GM12878 (cell line): ENCODE measurements at regions not wholly inside any gene's neighbourhood (a gene's known extent, or its start where the extent isn't known, plus 50 kb on each side); places are given as distances from the start of the nearest gene placed in this dataset.

Experiments
- ATAC-seq: fragments of 200-7000 bp; cut with Tn5 transposase; 3 replicates; pipeline ENCODE4 v1.9.1; 2020; ENCODE audit warnings: mild to moderate bottlenecking, moderate library complexity
- BruUV-seq: library from RNA; stranded (reverse); fragments of 400-500 nt; replicated peaks from 2 replicates; lab custom pipeline; 2021; lab: Mats Ljungman, UMichigan
- CTCF ChIA-PET: fragments of 300-600 bp; sonication (Branson Sonifier 250); formaldehyde crosslinking; extraction: SDS; loops from one replicate; lab custom pipeline; 2021; ENCODE audit warnings: inconsistent platforms; lab: Yijun Ruan, JAX
- POLR2A ChIA-PET: fragments of 350-600 bp; formaldehyde crosslinking; extraction: SDS; loops from one replicate; lab custom pipeline; 2021; ENCODE audit warnings: inconsistent platforms; lab: Charles Lee
- RAD21 ChIA-PET: fragments of 300-600 bp; sonication (Branson Sonifier 250); formaldehyde crosslinking; loops from one replicate; lab custom pipeline; 2023; ENCODE audit warnings: antibody characterized with exemption; ENCODE audit not compliant: unreplicated experiment; lab: Charles Lee
- SMC1A ChIA-PET: fragments of 300-600 bp; sonication (Branson Sonifier 250); formaldehyde crosslinking; loops from one replicate; lab custom pipeline; 2023; ENCODE audit not compliant: unreplicated experiment, uncharacterized antibody; lab: Charles Lee
- DNase-seq: peaks from one replicate; pipeline ENCODE4 v3.0.0-alpha.2; 2011; ENCODE audit warnings: low read depth, low spot score
- FAIRE-seq: peaks from 3 replicates; lab custom pipeline; 2011; peaks lifted over from hg19 to GRCh38; lab: Jason Lieb, UNC
- H2AFZ ChIP-seq: 2 replicates; pipeline ENCODE4 v1.6.0; 2011; ENCODE audit warnings: low read depth, low read length, control low read depth; ENCODE audit not compliant: control insufficient read depth
- H3K27ac ChIP-seq: 2 replicates; pipeline ENCODE4 v1.5.1; 2011; ENCODE audit warnings: control low read depth; ENCODE audit not compliant: control insufficient read depth, insufficient read depth
- H3K27me3 ChIP-seq, 2 experiments: replicated peaks in 1 of 2; 2 replicates each; pipeline versions ENCODE4 v1.6.0 to v1.6.1; 2011; ENCODE audit warnings: low read length in 1 of 2; ENCODE audit not compliant: control insufficient read depth in 2 of 2, insufficient read depth in 2 of 2
- H3K36me3 ChIP-seq, 2 experiments: 2 replicates each; pipeline ENCODE4 v1.5.1; 2011; ENCODE audit warnings: low read length in 1 of 2; ENCODE audit not compliant: control insufficient read depth in 2 of 2, insufficient read depth in 2 of 2
- H3K4me1 ChIP-seq: 2 replicates; pipeline ENCODE4 v1.6.1; 2011; ENCODE audit warnings: mild to moderate bottlenecking, low read length, moderate library complexity, mixed read lengths; ENCODE audit not compliant: control insufficient read depth, insufficient read depth
- H3K4me2 ChIP-seq: 2 replicates; pipeline ENCODE4 v1.6.0; 2011; ENCODE audit warnings: control low read depth; ENCODE audit not compliant: control insufficient read depth, insufficient read depth
- H3K4me3 ChIP-seq: fragments of 200-600 bp; sonication (generic); 2 replicates; pipeline ENCODE4 v1.5.1; 2016
- H3K79me2 ChIP-seq: 2 replicates; pipeline ENCODE4 v1.6.0; 2011; ENCODE audit warnings: low read length; ENCODE audit not compliant: control insufficient read depth, insufficient read depth
- H3K9ac ChIP-seq: 2 replicates; pipeline ENCODE4 v1.8.0; 2011; ENCODE audit warnings: low read length, control low read depth, mixed read lengths; ENCODE audit not compliant: control insufficient read depth, insufficient read depth
- H3K9me3 ChIP-seq: replicated peaks from 3 replicates; pipeline ENCODE4 v1.5.1; 2011; ENCODE audit warnings: mild to moderate bottlenecking, low read length; ENCODE audit not compliant: control insufficient read depth, insufficient read depth
- H4K20me1 ChIP-seq: 2 replicates; pipeline ENCODE4 v1.6.0; 2011; ENCODE audit not compliant: control insufficient read depth, insufficient read depth
- CREB1 ChIP-seq: IDR thresholded peaks from 2 replicates; pipeline ENCODE4 v1.6.1; 2012; ENCODE audit warnings: low read depth, mild to moderate bottlenecking, inconsistent platforms
- E2F8 ChIP-seq: fragments of 450-650 bp; IDR thresholded peaks from 2 replicates; pipeline ENCODE4 v1.6.1; 2018; ENCODE audit warnings: mild to moderate bottlenecking, low read depth, moderate library complexity; ENCODE audit not compliant: partially characterized antibody
- HDAC6 ChIP-seq: fragments of 200-600 bp; sonication (generic); IDR thresholded peaks from one replicate; pipeline ENCODE4 v1.8.0; 2017; ENCODE audit warnings: antibody characterized with exemption; ENCODE audit not compliant: unreplicated experiment
- IRF3 ChIP-seq: fragments of 450-650 bp; IDR thresholded peaks from 2 replicates; pipeline ENCODE4 v1.6.1; 2014; ENCODE audit warnings: mild to moderate bottlenecking
- KAT2A ChIP-seq: conservative IDR thresholded peaks from 2 replicates; pipeline ENCODE4 v1.6.1; 2011; ENCODE audit warnings: low read depth, low read length; ENCODE audit not compliant: control insufficient read depth
- MEF2B ChIP-seq: fragments of 450-650 bp; IDR thresholded peaks from 2 replicates; pipeline ENCODE4 v1.6.1; 2018; ENCODE audit warnings: mild to moderate bottlenecking, moderate library complexity; ENCODE audit not compliant: partially characterized antibody, poor library complexity, severe bottlenecking
- MYC ChIP-seq: IDR thresholded peaks from 2 replicates; pipeline ENCODE4 v1.6.1; 2011; ENCODE audit warnings: mild to moderate bottlenecking, low read length, moderate library complexity, inconsistent platforms; ENCODE audit not compliant: insufficient read depth, insufficient replicate concordance, insufficient read length, severe bottlenecking
- NR2F1 ChIP-seq: fragments of 450-650 bp; conservative IDR thresholded peaks from 2 replicates; pipeline ENCODE4 v1.6.1; 2017; ENCODE audit warnings: mild to moderate bottlenecking
- POU2F2 ChIP-seq: IDR thresholded peaks from 3 replicates; pipeline ENCODE4 v1.6.1; 2011; ENCODE audit warnings: low read depth, mild to moderate bottlenecking, low read length, borderline replicate concordance
- RAD21 ChIP-seq: IDR thresholded peaks from 2 replicates; pipeline ENCODE4 v1.6.1; 2011; ENCODE audit warnings: mild to moderate bottlenecking, low read depth, low read length, moderate library complexity; ENCODE audit not compliant: insufficient read depth
- RELB ChIP-seq: fragments of 450-650 bp; IDR thresholded peaks from 2 replicates; pipeline ENCODE4 v1.6.1; 2017; ENCODE audit warnings: low read depth, mild to moderate bottlenecking, moderate library complexity
- REST ChIP-seq: IDR thresholded peaks from 2 replicates; pipeline ENCODE4 v1.6.1; 2012; ENCODE audit warnings: mild to moderate bottlenecking, low read depth, low read length
- TAF1 ChIP-seq: IDR thresholded peaks from 2 replicates; pipeline ENCODE4 v1.6.1; 2011; ENCODE audit warnings: mild to moderate bottlenecking, low read depth, low read length, borderline replicate concordance
- TARDBP ChIP-seq: IDR thresholded peaks from 2 replicates; pipeline ENCODE4 v1.6.1; 2016; ENCODE audit warnings: borderline replicate concordance
- WGBS: methylation state at CpG from one replicate; pipeline ENCODE4 v1.1.6; 2016; ENCODE audit warnings: low lambda C conversion rate; ENCODE audit not compliant: insufficient replicate concordance, insufficient coverage; ENCODE audit errors: missing lambda C conversion rate; 5-methylcytosine and 5-hydroxymethylcytosine counted together
- in situ Hi-C: fragments of 300-500 bp; cut with MboI; formaldehyde crosslinking; loops from 9 replicates; pipeline ENCODE4 v1.14.3; 2018; ENCODE audit warnings: mixed read lengths
- intact Hi-C: fragments of 100-400 bp; cut with micrococcal nuclease; formaldehyde crosslinking; loops from one replicate; pipeline ENCODE4 v1.14.2; 2022; ENCODE audit not compliant: unreplicated experiment

- ChIA-PET POLR2A (no interaction called here), RAD21 (no interaction called here), SMC1A (no interaction called here), CTCF (interaction anchor here (0.6 kb wide), 1 partner anchor 22 kb away, joined by 3 read pairs; no protein-coding TSS in a partner anchor)
- Histone ChIP-seq H3K9ac (no peak overlapping the region), H3K4me2 (no peak overlapping the region), H3K36me3 (no peaks in the 10 kb centered on the region), H3K4me1 (no peaks in the 10 kb centered on the region), H2AFZ (no peak overlapping the region), H3K4me3 (no peak overlapping the region), H3K9me3 (no peaks in the 10 kb centered on the region), H4K20me1 (no peaks in the 10 kb centered on the region), H3K27ac (no peak overlapping the region), H3K27me3 (no peaks in the 10 kb centered on the region), H3K79me2 (no peaks in the 10 kb centered on the region)
- intact Hi-C loops: no loop called here
- WGBS: 49% methylated on average over 4 of the region's 4 CpGs
- in situ Hi-C loops: no loop called here
- FAIRE-seq (no peak), DNase-seq (no peak), ATAC-seq (no peak)
- BruUV-seq: no TSS peak
- TF ChIP-seq IRF3 (no peak), MYC (no peak), REST (no peak), TAF1 (no peak), TARDBP (no peak), E2F8 (no peak), POU2F2 (no peak), RELB (no peak), HDAC6 (no peak), CREB1 (no peak), NR2F1 (no peak), RAD21 (no peak), KAT2A (no peak), MEF2B (no peak)
- TF ChIP-seq, all 136 proteins: peak for 0
Observed at GRCh38 chr6:17227403-17227802, 53.8 kb upstream of the RBM24 start.
